Liver (tissue), 8 donors: ENCODE measurements at regions not wholly inside any gene's neighbourhood (a gene's known extent, or its start where the extent isn't known, plus 50 kb on each side); places are given as distances from the start of the nearest gene placed in this dataset.

ENCODE experiments used
- DNase-seq: peaks from one replicate; pipeline ENCODE4 v3.0.0-alpha.2; 2017; ENCODE audit warnings: low spot score
- H3K27ac ChIP-seq, 2 donors: one replicate each; pipeline ENCODE4 v1.7.0; 2013; ENCODE audit warnings: inconsistent platforms in 2 of 2, low read length in 2 of 2, control low read depth in 1 of 2, low read depth in 1 of 2, mild to moderate bottlenecking in 1 of 2
- H3K27me3 ChIP-seq, 4 donors: one replicate each; pipeline versions ENCODE4 v1.6.1 to v1.7.0; 2013; ENCODE audit warnings: low read length in 3 of 4, inconsistent platforms in 1 of 4, mild to moderate bottlenecking in 1 of 4, moderate library complexity in 1 of 4; ENCODE audit not compliant: control insufficient read depth in 4 of 4, insufficient read depth in 4 of 4
- H3K36me3 ChIP-seq, 4 donors: one replicate each; pipeline versions ENCODE4 v1.6.1 to v1.7.0; 2013; ENCODE audit warnings: low read length in 3 of 4, mild to moderate bottlenecking in 3 of 4, low read depth in 1 of 4, moderate library complexity in 1 of 4; ENCODE audit not compliant: control insufficient read depth in 4 of 4, insufficient read depth in 3 of 4
- H3K4me1 ChIP-seq, 4 donors: one replicate each; pipeline versions ENCODE4 v1.6.1 to v1.7.0; 2013; ENCODE audit warnings: low read length in 3 of 4, mild to moderate bottlenecking in 3 of 4, moderate library complexity in 1 of 4; ENCODE audit not compliant: control insufficient read depth in 4 of 4, insufficient read depth in 4 of 4
- H3K4me3 ChIP-seq, 3 donors: one replicate each; pipeline versions ENCODE4 v1.6.1 to v1.7.0; 2013; ENCODE audit warnings: low read length in 3 of 3, control low read depth in 1 of 3, low read depth in 1 of 3, mild to moderate bottlenecking in 1 of 3
- H3K9ac ChIP-seq, 2 donors: one replicate each; pipeline ENCODE4 v1.7.0; 2013; ENCODE audit warnings: low read length in 2 of 2, mild to moderate bottlenecking in 2 of 2, moderate library complexity in 2 of 2, control low read depth in 1 of 2, low read depth in 1 of 2
- H3K9me3 ChIP-seq, 4 donors: one replicate each; pipeline versions ENCODE4 v1.6.1 to v1.7.0; 2013; ENCODE audit warnings: low read length in 3 of 4; ENCODE audit not compliant: control insufficient read depth in 4 of 4
- ATF3 ChIP-seq: IDR thresholded peaks from 2 replicates; pipeline ENCODE4 v1.6.1; 2016; ENCODE audit warnings: antibody characterized with exemption
- EGR1 ChIP-seq, 2 donors: IDR thresholded peaks; 2 replicates each; pipeline ENCODE4 v1.6.1; 2016 to 2018; ENCODE audit warnings: antibody characterized with exemption in 2 of 2, low read depth in 2 of 2
- FOXA1 ChIP-seq: IDR thresholded peaks from 2 replicates; pipeline ENCODE4 v1.6.1; 2016; ENCODE audit warnings: antibody characterized with exemption
- FOXA2 ChIP-seq: IDR thresholded peaks from 2 replicates; pipeline ENCODE4 v1.6.1; 2016; ENCODE audit warnings: antibody characterized with exemption
- GABPA ChIP-seq, 2 donors: IDR thresholded peaks in 1 of 2; conservative IDR thresholded peaks in 1 of 2; 2 replicates each; pipeline ENCODE4 v1.6.1; 2016; ENCODE audit warnings: antibody characterized with exemption in 2 of 2, mild to moderate bottlenecking in 1 of 2, moderate library complexity in 1 of 2
- HNF4A ChIP-seq, 2 donors: conservative IDR thresholded peaks; 2 replicates each; pipeline ENCODE4 v1.6.1; 2016; ENCODE audit warnings: antibody characterized with exemption in 2 of 2, mild to moderate bottlenecking in 2 of 2
- HNF4G ChIP-seq: IDR thresholded peaks from 2 replicates; pipeline ENCODE4 v1.6.1; 2016; ENCODE audit warnings: antibody characterized with exemption
- JUND ChIP-seq, 2 donors: IDR thresholded peaks; 2 replicates each; pipeline ENCODE4 v1.6.1; 2016; ENCODE audit warnings: antibody characterized with exemption in 2 of 2
- MAX ChIP-seq: IDR thresholded peaks from 2 replicates; pipeline ENCODE4 v1.6.1; 2016; ENCODE audit warnings: antibody characterized with exemption
- NR2F2 ChIP-seq: IDR thresholded peaks from 2 replicates; pipeline ENCODE4 v1.6.1; 2016; ENCODE audit warnings: antibody characterized with exemption
- RAD21 ChIP-seq, 2 donors: IDR thresholded peaks; 2 replicates each; pipeline ENCODE4 v1.6.1; 2016; ENCODE audit warnings: antibody characterized with exemption in 2 of 2, mild to moderate bottlenecking in 2 of 2
- REST ChIP-seq: IDR thresholded peaks from 2 replicates; pipeline ENCODE4 v1.6.1; 2016; ENCODE audit warnings: antibody characterized with exemption, mild to moderate bottlenecking
- RXRA ChIP-seq, 2 donors: IDR thresholded peaks; 2 replicates each; pipeline ENCODE4 v1.6.1; 2017 to 2018; ENCODE audit warnings: antibody characterized with exemption in 2 of 2, mild to moderate bottlenecking in 1 of 2
- SP1 ChIP-seq: IDR thresholded peaks from 2 replicates; pipeline ENCODE4 v1.6.1; 2018; ENCODE audit warnings: antibody characterized with exemption, mild to moderate bottlenecking
- TAF1 ChIP-seq: conservative IDR thresholded peaks from 2 replicates; pipeline ENCODE4 v1.6.1; 2016; ENCODE audit warnings: antibody characterized with exemption, mild to moderate bottlenecking
- YY1 ChIP-seq: IDR thresholded peaks from 2 replicates; pipeline ENCODE4 v1.6.1; 2016; ENCODE audit warnings: antibody characterized with exemption, mild to moderate bottlenecking
- WGBS: extraction: QIAGEN DNeasy Blood & Tissue Kit; methylation state at CpG from one replicate; pipeline ENCODE4 v1.1.7; 2013; 5-methylcytosine and 5-hydroxymethylcytosine counted together
- TF ChIP-seq, protein P1 (sequence below): fragments of 150-350 bp; IDR thresholded peaks from 2 replicates; pipeline ENCODE4 v1.5.1; 2017; ENCODE audit warnings: improper control_type of control experiment, low read depth, low read length; ENCODE audit not compliant: missing input control
- TF ChIP-seq, protein P2 (sequence below): IDR thresholded peaks from 2 replicates; pipeline ENCODE4 v1.6.1; 2016; ENCODE audit warnings: antibody characterized with exemption
- donor health status: healthy.
- donor health status: healthy.
- donor health status: healthy.
- donor health status: healthy.
- donor health status: healthy.

- 27% methylated on average over 1 of the region's 1 CpG for WGBS
- H3K9ac ChIP-seq, result no peak overlapping the region
- no peak overlapping the region for H3K4me3 ChIP-seq
- H3K36me3 ChIP-seq, result peaks cover 0 to 3% (median 0%) of the 10 kb centered on the region in 4 donors
- no peaks in the 10 kb centered on the region for H3K27me3 ChIP-seq
- no peak for TF ChIP-seq RXRA (IDR thresholded peaks at IDR 0.05)
- peak; percentile 74 for TF ChIP-seq ATF3
- TF ChIP-seq EGR1 (IDR thresholded peaks at IDR 0.05; ENCODE audit: low read depth in 2 of 2), result no peak
- TF ChIP-seq HNF4A (conservative IDR thresholded peaks at IDR 0.05), result peak in 1 of 2 donors; percentile 4
- no peaks in the 10 kb centered on the region for H3K9me3 ChIP-seq
- H3K4me1 ChIP-seq, result peaks cover 0 to 15% (median 9%) of the 10 kb centered on the region in 4 donors
- DNase-seq, result no peak
- peak overlapping the region in 1 of 2 donors; percentile 23 for H3K27ac ChIP-seq
These were observed 212.1 kb upstream of the KLF14 start for GRCh38 chr7:130946114-130946513.

DNA sequence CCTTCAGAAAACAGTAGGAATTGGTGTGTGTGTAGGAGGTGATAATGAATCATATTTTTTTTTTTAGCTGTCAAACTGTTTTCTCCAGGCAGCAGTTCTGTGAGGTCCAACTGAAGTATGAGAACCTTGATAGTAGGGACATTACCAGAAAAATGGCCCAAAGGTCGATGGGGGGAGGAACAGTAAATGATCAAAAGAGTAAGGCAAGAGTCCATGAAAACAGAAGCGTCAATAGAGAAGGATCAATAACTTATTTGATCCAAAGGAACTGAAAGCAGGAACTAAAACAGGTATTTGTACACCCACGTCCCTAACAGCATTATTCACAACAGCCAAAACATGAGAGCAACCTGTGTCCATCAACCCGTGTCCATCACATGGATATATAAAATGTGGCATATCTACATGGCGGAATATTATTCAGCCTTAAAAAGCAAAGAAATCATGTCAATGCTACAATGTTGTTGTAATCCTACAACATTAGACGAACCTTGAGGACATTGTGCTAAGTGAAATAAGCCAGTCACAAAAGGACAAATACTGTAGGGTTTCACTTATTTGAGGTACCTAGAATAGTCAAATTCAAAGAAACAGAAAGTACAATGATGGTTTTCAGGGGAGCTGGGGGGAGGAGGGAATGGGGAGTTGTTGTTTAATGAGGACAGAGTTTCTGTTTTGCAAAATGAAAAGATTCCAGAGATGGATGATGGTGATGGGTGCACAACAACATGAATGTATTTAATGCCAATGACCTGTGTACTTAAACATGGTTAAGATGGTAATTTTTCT is 214.0 kb upstream of the KLF14 start:
- Histone ChIP-seq H3K36me3 (peaks cover 0 to 6% (median 3%) of the 10 kb centered on the region in 4 donors), H3K27ac (peak overlapping the region; percentile 57 to 61), H3K9me3 (no peaks in the 10 kb centered on the region), H3K4me1 (peaks cover 0 to 15% (median 7%) of the 10 kb centered on the region in 4 donors), H3K9ac (no peak overlapping the region), H3K27me3 (no peaks in the 10 kb centered on the region), H3K4me3 (no peak overlapping the region)
- DNase-seq, result no peak
- TF ChIP-seq SP1 (peak; percentile 98), NR2F2 (no peak), REST (peak; percentile 21), RXRA (IDR thresholded peaks at IDR 0.05) (peak; percentile 84 to 93), FOXA1 (peak; percentile 21), HNF4G (peak; percentile 69), HNF4A (conservative IDR thresholded peaks at IDR 0.05) (peak; percentile 83 to 92), TAF1 (peak; percentile 41), ATF3 (peak; percentile 34), JUND (IDR thresholded peaks at IDR 0.05) (peak; percentile 36 to 69), MAX (peak; percentile 61), EGR1 (IDR thresholded peaks at IDR 0.05; ENCODE audit: low read depth in 2 of 2) (peak; percentile 51 to 77), YY1 (peak; percentile 70), FOXA2 (peak; percentile 63), GABPA (IDR thresholded peaks at IDR 0.05 in 1 of 2, conservative IDR thresholded peaks at IDR 0.05 in 1 of 2) (no peak), RAD21 (IDR thresholded peaks at IDR 0.05) (peak; percentile 5 to 47)
- TF ChIP-seq, protein P1, sequence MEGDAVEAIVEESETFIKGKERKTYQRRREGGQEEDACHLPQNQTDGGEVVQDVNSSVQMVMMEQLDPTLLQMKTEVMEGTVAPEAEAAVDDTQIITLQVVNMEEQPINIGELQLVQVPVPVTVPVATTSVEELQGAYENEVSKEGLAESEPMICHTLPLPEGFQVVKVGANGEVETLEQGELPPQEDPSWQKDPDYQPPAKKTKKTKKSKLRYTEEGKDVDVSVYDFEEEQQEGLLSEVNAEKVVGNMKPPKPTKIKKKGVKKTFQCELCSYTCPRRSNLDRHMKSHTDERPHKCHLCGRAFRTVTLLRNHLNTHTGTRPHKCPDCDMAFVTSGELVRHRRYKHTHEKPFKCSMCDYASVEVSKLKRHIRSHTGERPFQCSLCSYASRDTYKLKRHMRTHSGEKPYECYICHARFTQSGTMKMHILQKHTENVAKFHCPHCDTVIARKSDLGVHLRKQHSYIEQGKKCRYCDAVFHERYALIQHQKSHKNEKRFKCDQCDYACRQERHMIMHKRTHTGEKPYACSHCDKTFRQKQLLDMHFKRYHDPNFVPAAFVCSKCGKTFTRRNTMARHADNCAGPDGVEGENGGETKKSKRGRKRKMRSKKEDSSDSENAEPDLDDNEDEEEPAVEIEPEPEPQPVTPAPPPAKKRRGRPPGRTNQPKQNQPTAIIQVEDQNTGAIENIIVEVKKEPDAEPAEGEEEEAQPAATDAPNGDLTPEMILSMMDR, result no peak
- TF ChIP-seq, protein P2, sequence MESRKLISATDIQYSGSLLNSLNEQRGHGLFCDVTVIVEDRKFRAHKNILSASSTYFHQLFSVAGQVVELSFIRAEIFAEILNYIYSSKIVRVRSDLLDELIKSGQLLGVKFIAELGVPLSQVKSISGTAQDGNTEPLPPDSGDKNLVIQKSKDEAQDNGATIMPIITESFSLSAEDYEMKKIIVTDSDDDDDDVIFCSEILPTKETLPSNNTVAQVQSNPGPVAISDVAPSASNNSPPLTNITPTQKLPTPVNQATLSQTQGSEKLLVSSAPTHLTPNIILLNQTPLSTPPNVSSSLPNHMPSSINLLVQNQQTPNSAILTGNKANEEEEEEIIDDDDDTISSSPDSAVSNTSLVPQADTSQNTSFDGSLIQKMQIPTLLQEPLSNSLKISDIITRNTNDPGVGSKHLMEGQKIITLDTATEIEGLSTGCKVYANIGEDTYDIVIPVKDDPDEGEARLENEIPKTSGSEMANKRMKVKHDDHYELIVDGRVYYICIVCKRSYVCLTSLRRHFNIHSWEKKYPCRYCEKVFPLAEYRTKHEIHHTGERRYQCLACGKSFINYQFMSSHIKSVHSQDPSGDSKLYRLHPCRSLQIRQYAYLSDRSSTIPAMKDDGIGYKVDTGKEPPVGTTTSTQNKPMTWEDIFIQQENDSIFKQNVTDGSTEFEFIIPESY, result peak; percentile 37
- WGBS, result 47% methylated on average over 6 of the region's 6 CpGs
